ENCODE measurements at regions not wholly inside any gene's neighbourhood (a gene's known extent, or its start where the extent isn't known, plus 50 kb on each side); places are given as distances from the start of the nearest gene placed in this dataset.

- Histone ChIP-seq H3K36me3 (ENCODE audit: insufficient read depth, low read length) (no peaks in the 10 kb centered on the region), H2AFZ (ENCODE audit: low read length, unreplicated experiment) (no peak overlapping the region), H3K27me3 (ENCODE audit: insufficient read depth, low read length) (no peaks in the 10 kb centered on the region), H3K79me2 (ENCODE audit: control insufficient read depth, insufficient read depth, low read length, unreplicated experiment) (no peaks in the 10 kb centered on the region), H3K4me1 (ENCODE audit: control insufficient read depth, insufficient read depth, low read length, unreplicated experiment) (no peaks in the 10 kb centered on the region), H3K4me3 (ENCODE audit: low read depth, low read length) (no peak overlapping the region), H3K27ac (ENCODE audit: low read depth, low read length) (no peak overlapping the region)
Observed at GRCh38 chr11:70834277-70834940, 418.0 kb downstream of the SHANK2 start.

GRCh38 chr11:70834984-70835560 lies 417.3 kb downstream of the SHANK2 start:
- no peaks in the 10 kb centered on the region for H3K27me3 ChIP-seq (ENCODE audit: insufficient read depth, low read length)
- H3K4me3 ChIP-seq (ENCODE audit: low read depth, low read length) = no peak overlapping the region

GRCh38 chr11:70836071-70836470 lies 416.3 kb downstream of the SHANK2 start:
- Histone ChIP-seq H3K36me3 (ENCODE audit: insufficient read depth, low read length) (no peaks in the 10 kb centered on the region), H3K4me3 (ENCODE audit: low read depth, low read length) (no peak overlapping the region), H3K79me2 (ENCODE audit: control insufficient read depth, insufficient read depth, low read length, unreplicated experiment) (no peaks in the 10 kb centered on the region), H3K27me3 (ENCODE audit: insufficient read depth, low read length) (no peaks in the 10 kb centered on the region), H3K4me1 (ENCODE audit: control insufficient read depth, insufficient read depth, low read length, unreplicated experiment) (no peaks in the 10 kb centered on the region), H2AFZ (ENCODE audit: low read length, unreplicated experiment) (no peak overlapping the region), H3K27ac (ENCODE audit: low read depth, low read length) (no peak overlapping the region)

More at GRCh38 chr11:70834984-70835560, 417.3 kb downstream of the SHANK2 start:
- H3K27ac ChIP-seq (ENCODE audit: low read depth, low read length) = no peak overlapping the region
- H3K79me2 ChIP-seq (ENCODE audit: control insufficient read depth, insufficient read depth, low read length, unreplicated experiment) = no peaks in the 10 kb centered on the region
- no peaks in the 10 kb centered on the region for H3K4me1 ChIP-seq (ENCODE audit: control insufficient read depth, insufficient read depth, low read length, unreplicated experiment)
- H2AFZ ChIP-seq (ENCODE audit: low read length, unreplicated experiment) = no peak overlapping the region
- H3K36me3 ChIP-seq (ENCODE audit: insufficient read depth, low read length) = no peaks in the 10 kb centered on the region

GRCh38 chr11:70838198-70838597 lies 414.2 kb downstream of the SHANK2 start:
- H3K36me3 ChIP-seq (ENCODE audit: insufficient read depth, low read length) = no peaks in the 10 kb centered on the region
- H3K4me1 ChIP-seq (ENCODE audit: control insufficient read depth, insufficient read depth, low read length, unreplicated experiment) = no peaks in the 10 kb centered on the region
- H3K4me3 ChIP-seq (ENCODE audit: low read depth, low read length) = no peak overlapping the region
- no peak overlapping the region for H2AFZ ChIP-seq (ENCODE audit: low read length, unreplicated experiment)
- no peaks in the 10 kb centered on the region for H3K79me2 ChIP-seq (ENCODE audit: control insufficient read depth, insufficient read depth, low read length, unreplicated experiment)
- H3K27ac ChIP-seq (ENCODE audit: low read depth, low read length) = no peak overlapping the region
- H3K27me3 ChIP-seq (ENCODE audit: insufficient read depth, low read length) = no peaks in the 10 kb centered on the region

- H3K4me1 ChIP-seq (ENCODE audit: control insufficient read depth, insufficient read depth, low read length, unreplicated experiment) = no peaks in the 10 kb centered on the region
- H3K36me3 ChIP-seq (ENCODE audit: insufficient read depth, low read length) = no peaks in the 10 kb centered on the region
- no peak overlapping the region for H2AFZ ChIP-seq (ENCODE audit: low read length, unreplicated experiment)
- no peak overlapping the region for H3K4me3 ChIP-seq (ENCODE audit: low read depth, low read length)
- no peaks in the 10 kb centered on the region for H3K79me2 ChIP-seq (ENCODE audit: control insufficient read depth, insufficient read depth, low read length, unreplicated experiment)
- no peaks in the 10 kb centered on the region for H3K27me3 ChIP-seq (ENCODE audit: insufficient read depth, low read length)
- no peak overlapping the region for H3K27ac ChIP-seq (ENCODE audit: low read depth, low read length)
Observed at GRCh38 chr11:70839851-70840250, 412.5 kb downstream of the SHANK2 start.

- Histone ChIP-seq H3K4me1 (ENCODE audit: control insufficient read depth, insufficient read depth, low read length, unreplicated experiment) (no peaks in the 10 kb centered on the region), H3K27ac (ENCODE audit: low read depth, low read length) (no peak overlapping the region), H2AFZ (ENCODE audit: low read length, unreplicated experiment) (no peak overlapping the region), H3K27me3 (ENCODE audit: insufficient read depth, low read length) (no peaks in the 10 kb centered on the region), H3K4me3 (ENCODE audit: low read depth, low read length) (no peak overlapping the region), H3K79me2 (ENCODE audit: control insufficient read depth, insufficient read depth, low read length, unreplicated experiment) (no peaks in the 10 kb centered on the region), H3K36me3 (ENCODE audit: insufficient read depth, low read length) (no peaks in the 10 kb centered on the region)
Observed at GRCh38 chr11:70841264-70841663, 411.1 kb downstream of the SHANK2 start.

- Histone ChIP-seq H3K79me2 (ENCODE audit: control insufficient read depth, insufficient read depth, low read length, unreplicated experiment) (no peaks in the 10 kb centered on the region), H3K4me1 (ENCODE audit: control insufficient read depth, insufficient read depth, low read length, unreplicated experiment) (no peaks in the 10 kb centered on the region)
Observed at GRCh38 chr11:70842256-70842655, 410.1 kb downstream of the SHANK2 start.

GRCh38 chr11:70842701-70843100 lies 409.7 kb downstream of the SHANK2 start:
- H3K4me1 ChIP-seq (ENCODE audit: control insufficient read depth, insufficient read depth, low read length, unreplicated experiment) = no peaks in the 10 kb centered on the region
- no peak overlapping the region for H3K27ac ChIP-seq (ENCODE audit: low read depth, low read length)
- no peaks in the 10 kb centered on the region for H3K27me3 ChIP-seq (ENCODE audit: insufficient read depth, low read length)
- H3K4me3 ChIP-seq (ENCODE audit: low read depth, low read length) = no peak overlapping the region
- H2AFZ ChIP-seq (ENCODE audit: low read length, unreplicated experiment) = no peak overlapping the region
- no peaks in the 10 kb centered on the region for H3K36me3 ChIP-seq (ENCODE audit: insufficient read depth, low read length)
- no peaks in the 10 kb centered on the region for H3K79me2 ChIP-seq (ENCODE audit: control insufficient read depth, insufficient read depth, low read length, unreplicated experiment)

More at GRCh38 chr11:70842256-70842655, 410.1 kb downstream of the SHANK2 start:
- Histone ChIP-seq H3K36me3 (ENCODE audit: insufficient read depth, low read length) (no peaks in the 10 kb centered on the region), H3K4me3 (ENCODE audit: low read depth, low read length) (no peak overlapping the region), H3K27me3 (ENCODE audit: insufficient read depth, low read length) (no peaks in the 10 kb centered on the region), H2AFZ (ENCODE audit: low read length, unreplicated experiment) (no peak overlapping the region), H3K27ac (ENCODE audit: low read depth, low read length) (no peak overlapping the region)

GRCh38 chr11:70843906-70844305 lies 408.5 kb downstream of the SHANK2 start:
- no peaks in the 10 kb centered on the region for H3K36me3 ChIP-seq (ENCODE audit: insufficient read depth, low read length)
- H2AFZ ChIP-seq (ENCODE audit: low read length, unreplicated experiment) = no peak overlapping the region
- H3K4me1 ChIP-seq (ENCODE audit: control insufficient read depth, insufficient read depth, low read length, unreplicated experiment) = no peaks in the 10 kb centered on the region
- no peak overlapping the region for H3K4me3 ChIP-seq (ENCODE audit: low read depth, low read length)
- H3K27ac ChIP-seq (ENCODE audit: low read depth, low read length) = no peak overlapping the region
- H3K79me2 ChIP-seq (ENCODE audit: control insufficient read depth, insufficient read depth, low read length, unreplicated experiment) = no peaks in the 10 kb centered on the region
- no peaks in the 10 kb centered on the region for H3K27me3 ChIP-seq (ENCODE audit: insufficient read depth, low read length)

GRCh38 chr11:70844387-70844786 lies 408.0 kb downstream of the SHANK2 start:
- H2AFZ ChIP-seq (ENCODE audit: low read length, unreplicated experiment) = no peak overlapping the region
- no peaks in the 10 kb centered on the region for H3K27me3 ChIP-seq (ENCODE audit: insufficient read depth, low read length)
- no peak overlapping the region for H3K27ac ChIP-seq (ENCODE audit: low read depth, low read length)
- no peaks in the 10 kb centered on the region for H3K36me3 ChIP-seq (ENCODE audit: insufficient read depth, low read length)
- H3K79me2 ChIP-seq (ENCODE audit: control insufficient read depth, insufficient read depth, low read length, unreplicated experiment) = no peaks in the 10 kb centered on the region
- H3K4me3 ChIP-seq (ENCODE audit: low read depth, low read length) = no peak overlapping the region
- H3K4me1 ChIP-seq (ENCODE audit: control insufficient read depth, insufficient read depth, low read length, unreplicated experiment) = no peaks in the 10 kb centered on the region

GRCh38 chr11:70845591-70846041 lies 406.8 kb downstream of the SHANK2 start:
- no peak overlapping the region for H2AFZ ChIP-seq (ENCODE audit: low read length, unreplicated experiment)
- H3K27me3 ChIP-seq (ENCODE audit: insufficient read depth, low read length) = no peaks in the 10 kb centered on the region
- no peak overlapping the region for H3K4me3 ChIP-seq (ENCODE audit: low read depth, low read length)
- H3K36me3 ChIP-seq (ENCODE audit: insufficient read depth, low read length) = no peaks in the 10 kb centered on the region
- no peaks in the 10 kb centered on the region for H3K4me1 ChIP-seq (ENCODE audit: control insufficient read depth, insufficient read depth, low read length, unreplicated experiment)
- H3K79me2 ChIP-seq (ENCODE audit: control insufficient read depth, insufficient read depth, low read length, unreplicated experiment) = no peaks in the 10 kb centered on the region
- H3K27ac ChIP-seq (ENCODE audit: low read depth, low read length) = no peak overlapping the region
